LNCAP (cell line): ENCODE measurements at regions not wholly inside any gene's neighbourhood (a gene's known extent, or its start where the extent isn't known, plus 50 kb on each side); places are given as distances from the start of the nearest gene placed in this dataset.

ENCODE experiments used
- CTCF ChIP-seq: fragments of 450-650 bp; IDR thresholded peaks from 2 replicates; pipeline ENCODE4 v1.5.1; 2017; ENCODE audit warnings: mild to moderate bottlenecking

GRCh38 chr2:228430986-228431385, 249.5 kb upstream of the SPHKAP start:
- TF ChIP-seq CTCF = no peak

GRCh38 chr2:228426502-228427216, 245.2 kb upstream of the SPHKAP start:
- TF ChIP-seq CTCF = no peak

DNA sequence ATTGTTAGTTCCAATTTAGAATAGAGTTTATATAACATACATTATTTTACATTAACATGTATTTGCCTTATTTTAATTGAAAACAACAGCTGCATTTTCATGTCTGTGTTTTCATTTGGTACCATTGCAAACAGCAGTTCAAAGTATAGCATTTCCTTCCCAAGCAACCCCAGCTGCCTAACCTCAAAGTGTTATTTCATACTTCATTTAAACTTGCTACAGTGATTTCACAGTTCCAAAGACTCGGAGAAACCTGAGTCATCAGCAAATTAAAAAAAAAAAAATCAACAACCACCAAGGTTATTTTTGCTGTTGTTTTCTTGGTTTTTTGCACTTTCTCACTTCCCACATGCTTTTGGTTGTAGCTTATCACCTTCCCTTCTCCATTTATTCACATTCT, 236.5 kb upstream of the SPHKAP start:
- TF ChIP-seq CTCF = no peak

DNA sequence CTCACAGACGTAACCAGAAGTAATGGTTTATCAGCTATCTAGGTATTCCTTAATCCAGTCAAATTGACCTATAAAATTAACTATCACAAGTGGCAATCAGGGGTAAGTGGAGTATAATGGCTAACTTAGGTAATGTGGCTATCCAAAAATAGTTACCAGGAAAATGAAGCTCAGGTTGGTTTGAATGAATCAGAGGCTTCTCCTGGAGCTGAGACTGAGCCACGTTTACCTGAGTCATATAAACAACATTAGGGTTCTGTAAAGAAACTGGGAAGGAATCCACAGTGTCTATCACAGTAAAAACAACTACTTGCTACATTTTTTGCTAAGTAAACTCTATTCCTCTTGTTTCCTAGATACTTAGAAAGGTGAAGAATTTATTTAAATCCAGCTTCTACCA, 236.0 kb upstream of the SPHKAP start:
- TF ChIP-seq CTCF = no peak

- TF ChIP-seq CTCF = no peak
These were observed 228.6 kb upstream of the SPHKAP start for GRCh38 chr2:228410061-228410460.

DNA sequence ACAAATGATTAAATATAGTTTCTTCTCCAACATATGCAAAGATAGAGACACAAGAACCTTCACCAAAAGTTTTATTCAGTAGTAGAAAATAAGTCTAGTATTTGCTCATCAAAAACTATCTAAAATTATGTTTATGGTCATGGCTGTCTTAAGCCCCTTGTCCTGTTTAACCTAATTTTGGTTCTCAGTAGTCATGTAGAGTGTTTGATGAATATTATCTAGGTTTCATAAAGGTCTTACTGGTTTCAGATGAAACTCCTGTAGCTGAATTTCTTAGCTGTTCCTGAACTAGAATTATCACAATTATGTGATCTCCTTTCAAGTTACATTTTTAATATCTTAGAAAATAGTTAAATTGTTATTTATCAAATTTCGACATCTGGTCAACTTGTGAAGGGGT, 228.0 kb upstream of the SPHKAP start:
- TF ChIP-seq CTCF = no peak

DNA sequence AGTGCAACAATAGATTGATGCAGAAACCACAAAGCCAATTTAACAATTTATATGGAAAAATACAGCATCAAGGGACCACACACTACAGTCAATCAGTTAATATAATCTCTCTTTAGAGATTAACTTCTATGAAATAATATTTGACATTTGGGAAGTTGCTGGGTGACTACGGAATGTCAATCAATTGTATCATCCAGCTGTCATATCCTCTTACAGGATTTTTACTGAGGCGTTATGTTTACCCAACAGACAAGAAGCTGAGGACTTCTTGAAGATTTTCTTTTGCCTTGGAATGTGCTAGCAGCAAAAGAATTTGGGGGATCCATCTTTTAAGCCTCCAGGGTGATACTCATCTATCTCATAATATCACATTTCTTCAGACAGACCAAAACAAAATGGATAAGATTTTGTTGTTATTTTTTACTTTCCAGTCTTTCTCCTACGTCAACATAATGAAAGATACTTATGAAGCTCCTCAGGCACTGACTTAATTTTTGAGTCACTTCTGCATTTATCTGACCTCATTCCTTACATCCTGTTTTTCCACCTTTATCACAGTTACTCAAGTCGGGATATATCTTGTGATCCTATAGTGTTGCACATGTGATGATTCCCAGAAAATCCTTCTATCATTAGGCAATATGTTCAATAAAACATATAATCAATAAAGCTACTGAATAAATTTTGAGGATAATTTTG, 227.2 kb upstream of the SPHKAP start:
- TF ChIP-seq CTCF = no peak
